Calu3 (cell line): ENCODE measurements at regions not wholly inside any gene's neighbourhood (a gene's known extent, or its start where the extent isn't known, plus 50 kb on each side); places are given as distances from the start of the nearest gene placed in this dataset.
A peak's percentile ranks its signal among the peaks of the same experiment; 100 is the strongest.

Source experiments
- BruUV-seq: library from RNA; stranded (reverse); fragments of 400-500 nt; replicated peaks from 2 replicates; lab custom pipeline; 2021; lab: Mats Ljungman, UMichigan
- CTCF ChIA-PET: fragments of 300-600 bp; sonication (Branson Sonifier 250); formaldehyde crosslinking; loops from one replicate; lab custom pipeline; 2022; ENCODE audit warnings: antibody characterized with exemption; lab: Charles Lee
- DNase-seq: peaks from one replicate; pipeline ENCODE4 v3.0.0; 2022
- H3K27ac Mint-ChIP-seq: one replicate; pipeline ENCODE4 v1.8.0; 2022; ENCODE audit warnings: mixed read lengths; ENCODE audit not compliant: unreplicated experiment
- H3K27me3 Mint-ChIP-seq: one replicate; pipeline ENCODE4 v1.8.0; 2022; ENCODE audit warnings: mixed read lengths; ENCODE audit not compliant: unreplicated experiment
- H3K36me3 Mint-ChIP-seq: one replicate; pipeline ENCODE4 v1.8.0; 2022; ENCODE audit warnings: mild to moderate bottlenecking, moderate library complexity, mixed read lengths; ENCODE audit not compliant: insufficient read depth, unreplicated experiment
- H3K4me1 Mint-ChIP-seq: one replicate; pipeline ENCODE4 v1.8.0; 2022; ENCODE audit warnings: mild to moderate bottlenecking, low read depth, mixed read lengths; ENCODE audit not compliant: unreplicated experiment
- H3K4me3 Mint-ChIP-seq: one replicate; pipeline ENCODE4 v1.8.0; 2022; ENCODE audit warnings: mild to moderate bottlenecking, low read depth, moderate library complexity, mixed read lengths; ENCODE audit not compliant: unreplicated experiment
- H3K9me3 Mint-ChIP-seq: one replicate; pipeline ENCODE4 v1.8.0; 2022; ENCODE audit warnings: low read depth, mixed read lengths; ENCODE audit not compliant: unreplicated experiment
- CTCF ChIP-seq: fragments of 200-600 bp; IDR thresholded peaks from one replicate; pipeline ENCODE4 v1.8.0; 2022; ENCODE audit warnings: antibody characterized with exemption; ENCODE audit not compliant: unreplicated experiment
- intact Hi-C: fragments of 100-400 bp; cut with micrococcal nuclease; formaldehyde crosslinking; loops from one replicate; pipeline ENCODE4 v1.10.0; 2022; ENCODE audit not compliant: unreplicated experiment

GRCh38 chr18:29234751-29235150 is 1057.8 kb upstream of the CDH2 start:
- CTCF ChIA-PET: no interaction called here
- no peak overlapping the region for H3K27ac Mint-ChIP-seq
- TF ChIP-seq CTCF: no peak
- no peak overlapping the region for H3K4me3 Mint-ChIP-seq
- no peaks in the 10 kb centered on the region for H3K4me1 Mint-ChIP-seq
- intact Hi-C loops: no loop called here
- H3K36me3 Mint-ChIP-seq: no peaks in the 10 kb centered on the region
- no peak for DNase-seq
- H3K9me3 Mint-ChIP-seq: peaks cover 9% of the 10 kb centered on the region
- BruUV-seq: no TSS peak
- H3K27me3 Mint-ChIP-seq: no peaks in the 10 kb centered on the region

DNA sequence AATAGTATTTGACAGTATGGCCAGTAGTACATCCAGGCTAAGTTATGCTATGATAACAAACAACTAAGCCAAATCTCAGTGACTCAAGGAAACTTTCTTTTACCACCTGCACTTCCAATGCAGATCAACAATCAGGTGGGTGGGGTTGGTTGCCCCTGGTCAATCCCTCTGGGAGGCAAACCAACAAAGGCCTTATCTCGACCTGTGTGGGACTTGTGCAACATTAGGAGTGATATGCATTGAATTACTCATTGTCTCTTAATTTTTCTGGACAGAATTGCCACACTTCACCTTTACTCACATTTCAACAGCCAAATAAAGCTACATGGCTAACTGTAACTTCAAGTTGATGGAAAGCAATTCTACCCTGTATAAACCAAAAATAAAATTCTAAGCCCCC is 1049.3 kb upstream of the CDH2 start:
- no peaks in the 10 kb centered on the region for H3K36me3 Mint-ChIP-seq
- peaks cover 11% of the 10 kb centered on the region for H3K9me3 Mint-ChIP-seq
- H3K27me3 Mint-ChIP-seq: no peaks in the 10 kb centered on the region
- CTCF ChIA-PET: no interaction called here
- TF ChIP-seq CTCF: no peak
- peaks cover 17% of the 10 kb centered on the region for H3K4me1 Mint-ChIP-seq
- BruUV-seq: no TSS peak
- no peak overlapping the region for H3K4me3 Mint-ChIP-seq
- DNase-seq: peak; percentile 64
- H3K27ac Mint-ChIP-seq: no peak overlapping the region
- intact Hi-C loops: loop anchor here (5.0 to 10.0 kb wide), 2 partner anchors 69 to 269 kb away; no protein-coding TSS in a partner anchor

GRCh38 chr18:29225351-29225750 is 1048.4 kb upstream of the CDH2 start:
- Mint-ChIP-seq H3K9me3 (peaks cover 11% of the 10 kb centered on the region), H3K27me3 (no peaks in the 10 kb centered on the region), H3K4me1 (peaks cover 17% of the 10 kb centered on the region), H3K27ac (no peak overlapping the region), H3K36me3 (no peaks in the 10 kb centered on the region), H3K4me3 (no peak overlapping the region)
- no peak for DNase-seq
- no peak for TF ChIP-seq CTCF
- CTCF ChIA-PET: no interaction called here
- BruUV-seq: no TSS peak
- intact Hi-C loops: loop anchor here (5.0 to 10.0 kb wide), 2 partner anchors 68 to 269 kb away; no protein-coding TSS in a partner anchor

GRCh38 chr18:29218091-29218490 is 1041.2 kb upstream of the CDH2 start:
- Mint-ChIP-seq H3K36me3 (no peaks in the 10 kb centered on the region), H3K9me3 (peaks cover 3% of the 10 kb centered on the region), H3K27me3 (no peaks in the 10 kb centered on the region), H3K27ac (no peak overlapping the region), H3K4me1 (no peaks in the 10 kb centered on the region), H3K4me3 (no peak overlapping the region)
- TF ChIP-seq CTCF: no peak
- BruUV-seq: no TSS peak
- CTCF ChIA-PET: no interaction called here
- intact Hi-C loops: no loop called here
- no peak for DNase-seq
